MG63 (cell line): ENCODE measurements at regions not wholly inside any gene's neighbourhood (a gene's known extent, or its start where the extent isn't known, plus 50 kb on each side); places are given as distances from the start of the nearest gene placed in this dataset.

Experiments used
- DNase-seq: peaks from one replicate; pipeline ENCODE4 v3.0.0-alpha.2; 2020
- H3K27me3 ChIP-seq: fragments of 250-450 bp; sonication (Bioruptor Pico); 2 replicates; pipeline ENCODE4 v1.5.1; 2020; ENCODE audit warnings: mild to moderate bottlenecking, moderate library complexity
- H3K36me3 ChIP-seq: fragments of 250-450 bp; sonication (Bioruptor Pico); 2 replicates; pipeline ENCODE4 v1.5.1; 2020; ENCODE audit warnings: mild to moderate bottlenecking, moderate library complexity
- H3K4me3 ChIP-seq: fragments of 250-450 bp; sonication (Bioruptor Pico); 2 replicates; pipeline ENCODE4 v1.5.1; 2020; ENCODE audit warnings: mild to moderate bottlenecking, moderate library complexity
- H3K9me3 ChIP-seq: fragments of 250-450 bp; sonication (Bioruptor Pico); 2 replicates; pipeline ENCODE4 v1.5.1; 2020; ENCODE audit warnings: mild to moderate bottlenecking, moderate library complexity

GRCh38 chr6:84362193-84362821, 134.9 kb upstream of the CEP162 start:
- H3K36me3 ChIP-seq: no peaks in the 10 kb centered on the region
- H3K4me3 ChIP-seq: no peak overlapping the region
- H3K9me3 ChIP-seq: no peaks in the 10 kb centered on the region
- DNase-seq: no peak
- no peaks in the 10 kb centered on the region for H3K27me3 ChIP-seq

DNA sequence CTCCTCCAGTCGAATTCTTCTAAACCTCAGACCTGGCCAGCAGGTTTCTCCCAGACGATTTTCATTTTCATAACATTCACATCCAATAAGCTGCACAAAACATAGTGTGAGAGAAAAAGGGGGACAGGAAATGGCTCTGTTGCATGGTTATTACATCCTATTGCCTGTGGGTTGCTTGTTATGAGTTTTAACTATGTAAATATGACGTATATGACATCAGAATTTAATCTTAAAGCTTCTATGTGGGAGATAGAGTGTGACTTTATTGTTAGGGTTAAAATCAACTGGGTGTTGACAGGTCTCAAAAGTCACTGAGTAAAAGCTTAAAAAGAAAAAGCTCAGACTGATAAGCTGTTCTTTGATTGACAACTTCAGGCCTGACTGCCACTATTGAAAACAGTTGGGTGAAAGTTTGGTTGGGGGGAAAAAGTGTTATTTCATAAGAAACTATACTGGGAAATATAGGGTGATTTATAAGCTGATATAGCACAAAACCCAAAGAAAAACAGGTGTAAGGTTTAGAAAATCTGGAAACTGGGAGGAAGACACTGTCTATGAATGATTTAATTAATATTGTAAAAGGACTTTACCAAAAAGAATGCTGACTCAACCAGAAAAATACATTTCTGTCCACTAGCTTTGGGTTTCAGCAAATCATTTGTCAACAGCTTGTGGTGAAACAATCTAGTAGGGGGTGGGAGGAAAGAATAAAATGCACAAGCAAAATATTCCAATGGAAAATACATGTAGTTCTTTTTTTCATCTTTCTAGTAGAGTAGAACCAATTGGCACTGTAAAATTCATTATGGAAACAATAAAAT, 134.1 kb upstream of the CEP162 start:
- no peaks in the 10 kb centered on the region for H3K36me3 ChIP-seq
- no peaks in the 10 kb centered on the region for H3K9me3 ChIP-seq
- no peak overlapping the region for H3K4me3 ChIP-seq
- DNase-seq: no peak
- no peaks in the 10 kb centered on the region for H3K27me3 ChIP-seq

DNA sequence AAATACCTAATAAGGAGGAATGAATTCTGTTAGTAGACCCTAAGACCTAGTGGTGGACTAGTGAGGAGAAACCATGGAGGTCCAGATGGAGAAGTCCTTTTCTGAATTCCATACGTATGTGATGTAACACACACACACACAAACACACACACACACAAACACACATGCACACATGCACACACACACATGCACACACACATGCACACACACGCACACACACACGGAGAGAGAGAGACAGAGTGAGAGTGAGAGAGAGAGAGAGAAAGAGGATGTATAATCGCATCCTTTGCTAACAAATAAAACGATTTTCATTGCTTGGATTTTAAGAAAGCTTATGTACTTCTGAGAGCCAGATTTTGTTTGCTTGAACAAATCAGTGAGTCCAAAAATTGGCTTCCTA, 132.6 kb upstream of the CEP162 start:
- no peaks in the 10 kb centered on the region for H3K36me3 ChIP-seq

DNA sequence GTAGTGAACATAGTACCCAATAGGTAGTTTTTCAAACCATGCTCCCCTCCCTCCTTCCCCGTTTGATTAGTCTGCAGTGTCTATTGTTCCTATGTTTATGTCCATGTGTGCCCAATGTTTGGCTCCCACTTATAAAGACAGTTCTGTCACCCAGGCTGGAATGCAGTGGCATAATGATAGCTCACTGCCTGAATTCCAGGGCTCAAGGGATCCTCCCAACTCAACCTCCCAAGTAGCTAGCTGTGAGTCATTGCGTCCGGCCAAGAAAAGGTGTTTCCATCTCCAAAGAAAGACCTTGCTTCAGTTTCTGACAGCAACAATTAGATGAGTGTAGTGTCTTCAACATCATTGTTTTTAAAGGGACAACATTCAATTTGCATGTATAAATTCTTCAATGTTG, 131.1 kb upstream of the CEP162 start:
- H3K36me3 ChIP-seq: no peaks in the 10 kb centered on the region
- H3K27me3 ChIP-seq: no peaks in the 10 kb centered on the region
- DNase-seq: no peak
- H3K4me3 ChIP-seq: no peak overlapping the region
- no peaks in the 10 kb centered on the region for H3K9me3 ChIP-seq

More for the DNA sequence above, 132.6 kb upstream of the CEP162 start:
- H3K9me3 ChIP-seq: no peaks in the 10 kb centered on the region
- DNase-seq: no peak
- H3K27me3 ChIP-seq: no peaks in the 10 kb centered on the region
- no peak overlapping the region for H3K4me3 ChIP-seq

DNA sequence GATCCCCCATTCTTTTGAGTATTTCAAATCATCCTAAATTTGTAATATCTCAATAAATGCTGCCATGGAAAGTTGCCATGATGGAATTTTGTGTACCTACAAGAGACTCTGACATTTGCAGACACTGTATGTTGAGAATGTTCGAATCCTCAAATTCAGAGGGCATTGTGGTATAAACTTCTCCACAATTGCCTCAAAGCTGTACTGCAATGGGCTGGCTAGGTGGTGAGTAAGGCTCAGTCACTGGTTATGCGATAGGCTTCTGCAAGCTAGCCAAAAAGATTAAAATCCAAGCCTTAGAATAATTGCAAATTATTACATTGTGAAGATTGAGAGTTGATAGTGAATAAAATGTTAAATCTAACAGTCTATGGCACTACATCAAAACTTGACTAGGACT, 130.2 kb upstream of the CEP162 start:
- H3K9me3 ChIP-seq: no peaks in the 10 kb centered on the region
- no peak for DNase-seq
- H3K27me3 ChIP-seq: no peaks in the 10 kb centered on the region
- H3K36me3 ChIP-seq: no peaks in the 10 kb centered on the region
- H3K4me3 ChIP-seq: no peak overlapping the region

- Histone ChIP-seq H3K9me3 (no peaks in the 10 kb centered on the region), H3K27me3 (no peaks in the 10 kb centered on the region), H3K4me3 (no peak overlapping the region), H3K36me3 (no peaks in the 10 kb centered on the region)
- DNase-seq: no peak
Observed at GRCh38 chr6:84356907-84357306, 129.5 kb upstream of the CEP162 start.

- H3K27me3 ChIP-seq: no peaks in the 10 kb centered on the region
- no peak overlapping the region for H3K4me3 ChIP-seq
- no peaks in the 10 kb centered on the region for H3K9me3 ChIP-seq
- H3K36me3 ChIP-seq: no peaks in the 10 kb centered on the region
- DNase-seq: no peak
Observed at GRCh38 chr6:84353459-84354423, 126.3 kb upstream of the CEP162 start.

- Histone ChIP-seq H3K27me3 (no peaks in the 10 kb centered on the region), H3K4me3 (no peak overlapping the region), H3K36me3 (no peaks in the 10 kb centered on the region), H3K9me3 (no peaks in the 10 kb centered on the region)
- DNase-seq: no peak
Observed at GRCh38 chr6:84350397-84350796, 123.0 kb upstream of the CEP162 start.

DNA sequence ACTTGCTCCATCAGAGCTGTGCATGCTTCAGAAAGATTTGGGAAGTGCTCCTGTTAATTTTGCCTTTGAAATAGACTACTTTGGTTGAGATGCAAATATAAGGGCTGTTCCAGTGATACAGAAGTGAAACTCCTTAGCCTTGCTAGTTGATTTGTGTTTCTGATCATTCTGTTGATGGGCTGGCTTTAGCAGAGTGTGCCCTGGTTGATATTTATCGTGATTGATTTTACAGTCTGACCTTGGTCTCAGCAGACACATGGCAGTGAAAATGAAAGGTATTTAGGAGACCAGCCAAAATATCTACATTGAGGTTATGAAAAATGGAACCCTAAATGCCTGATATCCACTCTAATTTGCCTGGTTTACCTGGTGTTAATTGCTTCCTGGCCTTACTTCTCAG, 122.1 kb upstream of the CEP162 start:
- H3K9me3 ChIP-seq: no peaks in the 10 kb centered on the region
- H3K27me3 ChIP-seq: no peaks in the 10 kb centered on the region
- H3K36me3 ChIP-seq: no peaks in the 10 kb centered on the region
- no peak for DNase-seq
- H3K4me3 ChIP-seq: no peak overlapping the region

DNA sequence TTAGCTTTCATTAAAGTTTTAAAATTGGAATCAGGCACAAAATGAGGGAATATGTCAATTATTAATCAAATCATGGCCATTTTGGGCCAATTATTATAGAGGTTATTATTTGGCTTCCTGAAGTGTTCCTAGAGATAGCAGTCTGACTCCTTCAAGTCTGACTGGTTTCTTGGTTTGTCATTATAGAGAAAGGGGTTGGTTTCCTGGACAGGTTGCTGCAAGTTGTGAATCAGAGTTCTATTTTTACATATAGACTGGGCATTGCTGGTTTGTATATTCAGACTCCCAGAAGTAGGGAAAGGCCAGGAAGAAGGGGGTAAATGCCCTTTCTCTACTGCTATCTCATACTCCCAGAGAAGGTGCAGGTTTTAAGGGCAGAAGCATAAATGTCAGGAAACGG, 121.4 kb upstream of the CEP162 start:
- Histone ChIP-seq H3K9me3 (no peaks in the 10 kb centered on the region), H3K4me3 (no peak overlapping the region), H3K36me3 (no peaks in the 10 kb centered on the region), H3K27me3 (no peaks in the 10 kb centered on the region)
- no peak for DNase-seq

DNA sequence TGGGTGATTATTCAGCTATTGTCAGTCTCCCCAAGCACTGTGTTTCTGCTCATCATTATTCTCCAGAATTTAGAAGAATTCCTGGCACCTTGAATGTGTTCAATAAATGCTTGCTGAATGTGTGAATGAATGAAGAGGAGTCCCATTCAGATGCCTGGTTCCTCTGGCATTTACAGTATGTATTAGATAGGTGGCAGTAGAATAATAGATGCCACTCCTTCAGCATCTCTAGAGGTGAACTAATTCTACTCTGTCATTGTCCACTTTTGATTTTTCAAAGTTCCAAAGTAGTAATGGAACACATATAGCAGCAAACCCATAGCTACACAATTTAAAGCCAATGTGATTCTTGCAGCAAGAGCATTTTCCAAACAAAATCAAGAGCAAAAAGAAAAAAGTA, 118.9 kb upstream of the CEP162 start:
- Histone ChIP-seq H3K36me3 (no peaks in the 10 kb centered on the region), H3K4me3 (no peak overlapping the region), H3K9me3 (no peaks in the 10 kb centered on the region), H3K27me3 (no peaks in the 10 kb centered on the region)
- DNase-seq: no peak

DNA sequence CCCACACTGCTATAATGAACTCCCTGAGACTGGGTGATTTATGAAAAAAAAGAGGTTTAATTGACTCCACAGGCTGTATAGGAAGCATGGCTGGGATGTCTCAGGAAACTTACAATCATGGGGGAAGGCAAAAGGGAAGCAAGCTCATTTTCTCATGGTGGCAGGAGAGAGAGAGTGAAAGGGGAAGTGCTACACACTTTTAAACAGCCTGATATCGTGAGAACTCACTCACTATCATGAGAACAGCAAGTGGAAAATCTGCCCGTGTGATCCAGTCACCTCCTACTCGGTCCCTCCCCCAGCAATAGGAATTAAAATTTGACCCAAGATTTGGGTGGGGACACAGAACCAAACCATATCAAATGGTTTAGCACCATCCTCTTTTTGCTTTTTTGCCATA, 116.6 kb upstream of the CEP162 start:
- Histone ChIP-seq H3K9me3 (no peaks in the 10 kb centered on the region), H3K27me3 (no peaks in the 10 kb centered on the region), H3K36me3 (no peaks in the 10 kb centered on the region), H3K4me3 (no peak overlapping the region)
- no peak for DNase-seq

DNA sequence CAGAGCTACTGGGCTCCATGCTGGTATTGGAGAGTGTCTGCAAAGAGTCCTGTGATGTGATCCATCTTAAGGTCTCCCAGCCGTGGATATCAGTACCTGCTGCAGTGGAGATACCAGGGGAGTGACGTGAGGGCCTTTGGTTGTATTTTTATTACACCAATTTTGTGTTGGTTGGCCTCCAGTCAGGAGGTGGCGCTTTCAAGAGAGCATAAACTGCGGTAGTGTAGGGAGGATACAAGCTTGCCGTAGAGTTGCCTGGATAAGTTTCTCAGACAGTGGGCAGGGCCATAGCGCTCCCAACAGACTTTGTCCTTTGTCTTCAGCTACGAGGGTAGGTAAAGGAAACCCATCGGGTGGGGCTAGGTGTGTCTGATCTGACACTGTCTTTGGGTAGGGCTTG, 113.0 kb upstream of the CEP162 start:
- Histone ChIP-seq H3K36me3 (no peaks in the 10 kb centered on the region), H3K4me3 (no peak overlapping the region), H3K27me3 (no peaks in the 10 kb centered on the region), H3K9me3 (peaks cover 2% of the 10 kb centered on the region; the same call in 1 of the 2 replicates)
- no peak for DNase-seq

- DNase-seq: no peak
- Histone ChIP-seq H3K9me3 (peaks cover 2% of the 10 kb centered on the region; the same call in 1 of the 2 replicates), H3K4me3 (no peak overlapping the region), H3K36me3 (no peaks in the 10 kb centered on the region), H3K27me3 (no peaks in the 10 kb centered on the region)
Observed at GRCh38 chr6:84333842-84334241, 106.4 kb upstream of the CEP162 start.

- H3K4me3 ChIP-seq: no peak overlapping the region
Observed at GRCh38 chr6:84332139-84333034, 104.9 kb upstream of the CEP162 start.

DNA sequence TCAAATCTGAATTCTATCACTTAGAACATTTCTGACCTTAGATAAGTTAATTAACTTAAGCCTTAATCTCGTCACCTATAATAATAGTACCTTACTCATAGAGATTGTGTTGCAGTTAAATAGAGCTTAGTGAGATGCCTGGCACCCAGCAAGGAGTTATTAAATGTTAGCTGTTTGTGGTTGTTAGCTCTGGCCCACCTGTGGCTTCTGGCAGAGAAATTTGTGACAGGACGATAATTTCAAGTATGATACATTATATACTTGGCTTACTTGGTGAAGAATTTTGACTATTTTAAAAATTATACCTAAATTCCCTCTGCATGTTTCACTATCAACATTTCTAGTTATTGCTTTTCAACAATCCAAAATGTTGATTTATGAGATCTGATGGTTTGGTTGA, 102.9 kb upstream of the CEP162 start:
- no peak for DNase-seq
- Histone ChIP-seq H3K4me3 (no peak overlapping the region), H3K9me3 (no peaks in the 10 kb centered on the region; the same call in 1 of the 2 replicates)

More at GRCh38 chr6:84332139-84333034, 104.9 kb upstream of the CEP162 start:
- peaks cover 2% of the 10 kb centered on the region; the same call in 1 of the 2 replicates for H3K9me3 ChIP-seq
- DNase-seq: no peak
- no peaks in the 10 kb centered on the region for H3K27me3 ChIP-seq
- H3K36me3 ChIP-seq: no peaks in the 10 kb centered on the region

More for the DNA sequence above, 102.9 kb upstream of the CEP162 start:
- no peaks in the 10 kb centered on the region for H3K27me3 ChIP-seq
- no peaks in the 10 kb centered on the region for H3K36me3 ChIP-seq
